ENCODE measurements at regions not wholly inside any gene's neighbourhood (a gene's known extent, or its start where the extent isn't known, plus 50 kb on each side); places are given as distances from the start of the nearest gene placed in this dataset.

- Histone ChIP-seq H3K36me3 (ENCODE audit: low read depth, missing control alignments) (no peaks in the 10 kb centered on the region), H3K9me3 (no peaks in the 10 kb centered on the region), H3K27ac (no peak overlapping the region), H3K4me1 (no peaks in the 10 kb centered on the region), H3K27me3 (no peaks in the 10 kb centered on the region), H3K4me3 (no peak overlapping the region)
- intact Hi-C loops (cut with DNase I; ENCODE audit: low total_unique reads): no loop called here
- no peak for DNase-seq
- 77 to 84% methylated on average over 8 of the region's 8 CpGs for WGBS, 2 donors
- TF ChIP-seq CTCF (IDR thresholded peaks at IDR 0.05) (no peak), POLR2A (IDR thresholded peaks at IDR 0.05) (no peak)
Measured at GRCh38 chr10:78566284-78567111, 502.3 kb upstream of the ZMIZ1 start.

GRCh38 chr10:78567680-78568455 is 500.9 kb upstream of the ZMIZ1 start:
- DNase-seq: no peak
- Histone ChIP-seq H3K27ac (no peak overlapping the region), H3K4me1 (no peaks in the 10 kb centered on the region), H3K4me3 (no peak overlapping the region), H3K9me3 (no peaks in the 10 kb centered on the region), H3K27me3 (no peaks in the 10 kb centered on the region), H3K36me3 (ENCODE audit: low read depth, missing control alignments) (no peaks in the 10 kb centered on the region)
- 88 to 89% methylated on average over 10 of the region's 10 CpGs for WGBS, 2 donors
- TF ChIP-seq CTCF (IDR thresholded peaks at IDR 0.05) (no peak), POLR2A (IDR thresholded peaks at IDR 0.05) (no peak)
- intact Hi-C loops (cut with DNase I; ENCODE audit: low total_unique reads): no loop called here

- Histone ChIP-seq H3K27me3 (no peaks in the 10 kb centered on the region), H3K36me3 (ENCODE audit: low read depth, missing control alignments) (no peaks in the 10 kb centered on the region), H3K27ac (no peak overlapping the region), H3K9me3 (no peaks in the 10 kb centered on the region), H3K4me3 (no peak overlapping the region), H3K4me1 (no peaks in the 10 kb centered on the region)
- WGBS, 2 donors: 81 to 84% methylated on average over 2 of the region's 2 CpGs
- DNase-seq: no peak
- TF ChIP-seq POLR2A (IDR thresholded peaks at IDR 0.05) (no peak), CTCF (IDR thresholded peaks at IDR 0.05) (no peak)
- intact Hi-C loops (cut with DNase I; ENCODE audit: low total_unique reads): no loop called here
Measured at GRCh38 chr10:78568620-78569019, 500.1 kb upstream of the ZMIZ1 start.

- H3K27me3 ChIP-seq: no peaks in the 10 kb centered on the region
- H3K9me3 ChIP-seq: no peaks in the 10 kb centered on the region
- intact Hi-C loops (cut with DNase I; ENCODE audit: low total_unique reads): no loop called here
- no peak overlapping the region for H3K27ac ChIP-seq
- no peak for TF ChIP-seq POLR2A (IDR thresholded peaks at IDR 0.05)
- TF ChIP-seq CTCF (IDR thresholded peaks at IDR 0.05): no peak
- H3K4me1 ChIP-seq: no peaks in the 10 kb centered on the region
- no peak for DNase-seq
- H3K36me3 ChIP-seq (ENCODE audit: low read depth, missing control alignments): no peaks in the 10 kb centered on the region
- WGBS, 2 donors: 85 to 92% methylated on average over 7 of the region's 7 CpGs
- no peak overlapping the region for H3K4me3 ChIP-seq
Measured at GRCh38 chr10:78570633-78571235, 498.0 kb upstream of the ZMIZ1 start.

Data from testis (tissue), 2 donors.